ENCODE measurements at regions not wholly inside any gene's neighbourhood (a gene's known extent, or its start where the extent isn't known, plus 50 kb on each side); places are given as distances from the start of the nearest gene placed in this dataset.
A peak's percentile ranks its signal among the peaks of the same experiment; 100 is the strongest.

DNA sequence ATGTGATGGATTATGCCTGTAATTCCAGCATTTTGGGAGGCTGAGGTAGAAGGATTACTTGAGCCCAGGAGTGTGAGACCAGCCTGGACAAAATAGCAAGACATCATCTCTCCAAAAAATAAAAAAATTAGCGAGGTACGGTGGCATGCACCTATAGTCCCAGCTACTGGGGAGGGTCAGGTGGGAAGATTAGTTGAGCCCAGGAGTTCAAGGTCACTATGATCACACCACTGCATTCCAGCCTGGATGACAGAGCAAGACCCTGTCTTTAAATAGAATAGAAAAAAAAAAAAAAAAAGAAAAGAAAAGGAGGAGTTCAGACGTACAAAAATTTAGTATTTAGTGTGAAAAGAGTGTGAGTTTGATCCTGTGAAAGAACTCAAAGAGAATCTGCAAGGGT lies 154.9 kb downstream of the NR4A2 start:
- BruUV-seq (replicated peaks), result no TSS peak
- H3K27ac ChIP-seq (ENCODE audit: low read length), result no peak overlapping the region
- no peak overlapping the region for H3K4me2 ChIP-seq (ENCODE audit: low read length)
- H2AFZ ChIP-seq (ENCODE audit: low read length), result no peak overlapping the region
- H3K9me3 ChIP-seq (ENCODE audit: low read length), result no peaks in the 10 kb centered on the region
- ChIA-PET POLR2A (ENCODE audit: unreplicated experiment) (no interaction called here), CTCF (no interaction called here)
- TF ChIP-seq EZH2 (IDR thresholded peaks at IDR 0.05; ENCODE audit: low read length, unreplicated experiment), result no peak
- TF ChIP-seq, protein P1, sequence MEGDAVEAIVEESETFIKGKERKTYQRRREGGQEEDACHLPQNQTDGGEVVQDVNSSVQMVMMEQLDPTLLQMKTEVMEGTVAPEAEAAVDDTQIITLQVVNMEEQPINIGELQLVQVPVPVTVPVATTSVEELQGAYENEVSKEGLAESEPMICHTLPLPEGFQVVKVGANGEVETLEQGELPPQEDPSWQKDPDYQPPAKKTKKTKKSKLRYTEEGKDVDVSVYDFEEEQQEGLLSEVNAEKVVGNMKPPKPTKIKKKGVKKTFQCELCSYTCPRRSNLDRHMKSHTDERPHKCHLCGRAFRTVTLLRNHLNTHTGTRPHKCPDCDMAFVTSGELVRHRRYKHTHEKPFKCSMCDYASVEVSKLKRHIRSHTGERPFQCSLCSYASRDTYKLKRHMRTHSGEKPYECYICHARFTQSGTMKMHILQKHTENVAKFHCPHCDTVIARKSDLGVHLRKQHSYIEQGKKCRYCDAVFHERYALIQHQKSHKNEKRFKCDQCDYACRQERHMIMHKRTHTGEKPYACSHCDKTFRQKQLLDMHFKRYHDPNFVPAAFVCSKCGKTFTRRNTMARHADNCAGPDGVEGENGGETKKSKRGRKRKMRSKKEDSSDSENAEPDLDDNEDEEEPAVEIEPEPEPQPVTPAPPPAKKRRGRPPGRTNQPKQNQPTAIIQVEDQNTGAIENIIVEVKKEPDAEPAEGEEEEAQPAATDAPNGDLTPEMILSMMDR (conservative IDR thresholded peaks at IDR 0.05; ENCODE audit: low read depth, low read length), result no peak
- no peak for TF ChIP-seq EZH2phosphoT487 (IDR thresholded peaks at IDR 0.05; ENCODE audit: borderline replicate concordance, low read length)
- intact Hi-C loops (cut with micrococcal nuclease), result no loop called here
- no peaks in the 10 kb centered on the region for H3K9me2 ChIP-seq (replicated peaks; ENCODE audit: low read length)
- H3K4me3 ChIP-seq (ENCODE audit: low read length), result no peak overlapping the region
- no peaks in the 10 kb centered on the region for H3F3A ChIP-seq (ENCODE audit: low read length, unreplicated experiment)
- peaks cover 45% of the 10 kb centered on the region for H3K4me1 ChIP-seq (ENCODE audit: insufficient read depth, low read length)
- ATAC-seq (no peak), DNase-seq (no peak)
- H4K20me1 ChIP-seq (ENCODE audit: low read length), result no peaks in the 10 kb centered on the region
- H3K79me2 ChIP-seq (ENCODE audit: low read length), result no peaks in the 10 kb centered on the region
- no peaks in the 10 kb centered on the region for H3K36me3 ChIP-seq (ENCODE audit: low read depth, low read length)
- H3K27me3 ChIP-seq (ENCODE audit: low read length), result no peaks in the 10 kb centered on the region
- H3K9ac ChIP-seq (ENCODE audit: low read length), result no peak overlapping the region

DNA sequence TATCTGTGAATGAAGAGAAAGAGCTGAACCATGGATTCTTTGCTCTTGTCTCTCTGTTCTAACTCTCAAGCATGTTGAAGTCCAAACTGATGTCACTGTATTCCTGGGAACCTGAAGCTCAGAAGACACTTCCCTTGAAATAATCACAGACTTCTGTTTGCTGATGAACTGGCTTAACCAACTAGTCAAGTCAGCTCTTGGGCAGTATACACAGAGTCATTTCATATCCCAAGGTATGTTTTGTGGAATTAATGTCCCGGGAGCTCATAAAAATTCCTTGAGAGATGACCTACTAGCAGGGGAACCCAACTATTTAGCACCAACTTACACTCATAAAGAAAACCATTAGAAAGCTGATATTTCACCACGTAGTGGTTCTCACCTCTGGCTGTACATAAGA lies 156.6 kb downstream of the NR4A2 start:
- Histone ChIP-seq H3K79me2 (ENCODE audit: low read length) (no peaks in the 10 kb centered on the region), H3K9me3 (ENCODE audit: low read length) (no peaks in the 10 kb centered on the region), H3K4me3 (ENCODE audit: low read length) (no peak overlapping the region), H2AFZ (ENCODE audit: low read length) (no peak overlapping the region), H3K9ac (ENCODE audit: low read length) (peak overlapping the region; percentile 49), H3K36me3 (ENCODE audit: low read depth, low read length) (no peaks in the 10 kb centered on the region), H3K4me1 (ENCODE audit: insufficient read depth, low read length) (peaks cover 30% of the 10 kb centered on the region), H3K27me3 (ENCODE audit: low read length) (no peaks in the 10 kb centered on the region), H4K20me1 (ENCODE audit: low read length) (no peaks in the 10 kb centered on the region), H3K9me2 (replicated peaks; ENCODE audit: low read length) (no peaks in the 10 kb centered on the region), H3F3A (ENCODE audit: low read length, unreplicated experiment) (no peaks in the 10 kb centered on the region), H3K27ac (ENCODE audit: low read length) (peak overlapping the region; percentile 88), H3K4me2 (ENCODE audit: low read length) (peak overlapping the region; percentile 65)
- DNase-seq (peak; percentile 84), ATAC-seq (peak; percentile 78)
- BruUV-seq (replicated peaks), result no TSS peak
- ChIA-PET POLR2A (ENCODE audit: unreplicated experiment) (interaction anchor here (0.6 kb wide), 1 partner anchor 40 kb away, joined by 6 read pairs; no protein-coding TSS in a partner anchor), CTCF (no interaction called here)
- intact Hi-C loops (cut with micrococcal nuclease), result no loop called here
- TF ChIP-seq, protein P1 (conservative IDR thresholded peaks at IDR 0.05; ENCODE audit: low read depth, low read length), result no peak
- TF ChIP-seq EZH2 (IDR thresholded peaks at IDR 0.05; ENCODE audit: low read length, unreplicated experiment) (no peak), EZH2phosphoT487 (IDR thresholded peaks at IDR 0.05; ENCODE audit: borderline replicate concordance, low read length) (no peak)

GRCh38 chr2:156170929-156171328 lies 161.6 kb downstream of the NR4A2 start:
- Histone ChIP-seq H3K27me3 (ENCODE audit: low read length) (no peaks in the 10 kb centered on the region), H3K4me1 (ENCODE audit: insufficient read depth, low read length) (peaks cover 13% of the 10 kb centered on the region), H3K79me2 (ENCODE audit: low read length) (no peaks in the 10 kb centered on the region), H3K9me2 (replicated peaks; ENCODE audit: low read length) (no peaks in the 10 kb centered on the region), H3K9ac (ENCODE audit: low read length) (no peak overlapping the region), H3K36me3 (ENCODE audit: low read depth, low read length) (no peaks in the 10 kb centered on the region), H3F3A (ENCODE audit: low read length, unreplicated experiment) (no peaks in the 10 kb centered on the region), H3K4me3 (ENCODE audit: low read length) (no peak overlapping the region), H4K20me1 (ENCODE audit: low read length) (no peaks in the 10 kb centered on the region), H2AFZ (ENCODE audit: low read length) (no peak overlapping the region), H3K27ac (ENCODE audit: low read length) (no peak overlapping the region), H3K9me3 (ENCODE audit: low read length) (no peaks in the 10 kb centered on the region), H3K4me2 (ENCODE audit: low read length) (no peak overlapping the region)
- ChIA-PET POLR2A (ENCODE audit: unreplicated experiment) (no interaction called here), CTCF (no interaction called here)
- DNase-seq, result no peak
- TF ChIP-seq, protein P1 (conservative IDR thresholded peaks at IDR 0.05; ENCODE audit: low read depth, low read length), result no peak
- TF ChIP-seq EZH2 (IDR thresholded peaks at IDR 0.05; ENCODE audit: low read length, unreplicated experiment), result no peak
- no peak for ATAC-seq
- intact Hi-C loops (cut with micrococcal nuclease), result no loop called here
- BruUV-seq (replicated peaks), result no TSS peak
